Smooth muscle cell (in vitro differentiated cells): ENCODE measurements at regions not wholly inside any gene's neighbourhood (a gene's known extent, or its start where the extent isn't known, plus 50 kb on each side); places are given as distances from the start of the nearest gene placed in this dataset.
"Not testable (repeated sequence)": the region's sequence is repeated elsewhere in the genome, so short reads cannot be mapped to it uniquely, and the experiment has no call there.

Experiments used
- DNase-seq: peaks from one replicate; lab custom pipeline; 2025; ENCODE audit not compliant: unreplicated experiment; lab: John Stamatoyannopoulos, UW
- H2AFZ ChIP-seq: fragments of 200-600 bp; sonication (generic); 2 replicates; pipeline ENCODE4 v1.6.0; 2016; ENCODE audit warnings: antibody characterized with exemption, low read depth, mild to moderate bottlenecking
- H3F3A ChIP-seq: fragments of 200-600 bp; sonication (generic); 2 replicates; pipeline ENCODE4 v1.6.0; 2017; ENCODE audit warnings: antibody characterized with exemption, low read depth
- H3K27ac ChIP-seq: fragments of 200-600 bp; sonication (generic); 2 replicates; pipeline ENCODE4 v1.5.1; 2016; ENCODE audit warnings: low read depth, mild to moderate bottlenecking
- H3K27me3 ChIP-seq: fragments of 200-600 bp; sonication (generic); 2 replicates; pipeline ENCODE4 v1.6.1; 2016; ENCODE audit warnings: low read depth, mild to moderate bottlenecking
- H3K36me3 ChIP-seq: fragments of 200-600 bp; sonication (generic); 2 replicates; pipeline ENCODE4 v1.5.1; 2016; ENCODE audit warnings: low read depth
- H3K4me1 ChIP-seq: fragments of 200-600 bp; sonication (generic); 2 replicates; pipeline ENCODE4 v1.5.1; 2016; ENCODE audit warnings: low read depth
- H3K4me2 ChIP-seq: fragments of 200-600 bp; sonication (generic); 2 replicates; pipeline ENCODE4 v1.6.0; 2016; ENCODE audit warnings: mild to moderate bottlenecking
- H3K4me3 ChIP-seq: fragments of 200-600 bp; sonication (generic); 2 replicates; pipeline ENCODE4 v1.5.1; 2016; ENCODE audit warnings: mild to moderate bottlenecking
- H3K79me2 ChIP-seq: fragments of 200-600 bp; sonication (generic); 2 replicates; pipeline ENCODE4 v1.6.0; 2016; ENCODE audit warnings: low read depth, mild to moderate bottlenecking
- H3K9ac ChIP-seq: fragments of 200-600 bp; sonication (generic); 2 replicates; pipeline ENCODE4 v1.6.0; 2016; ENCODE audit warnings: low read depth
- H3K9me3 ChIP-seq: fragments of 200-600 bp; sonication (generic); replicated peaks from 2 replicates; pipeline ENCODE4 v1.5.1; 2016; ENCODE audit warnings: low read depth
- H4K20me1 ChIP-seq: fragments of 200-600 bp; sonication (generic); 2 replicates; pipeline ENCODE4 v1.6.0; 2016; ENCODE audit warnings: low read depth
- WGBS: methylation state at CpG from one replicate; pipeline ENCODE4 v1.1.7; 2016; ENCODE audit warnings: low lambda C conversion rate; 5-methylcytosine and 5-hydroxymethylcytosine counted together
- TF ChIP-seq, protein P1 (sequence below): fragments of 200-600 bp; sonication (generic); IDR thresholded peaks from 2 replicates; pipeline ENCODE4 v1.5.1; 2017; ENCODE audit warnings: borderline replicate concordance, mild to moderate bottlenecking, antibody characterized with exemption; ENCODE audit not compliant: insufficient read depth, poor library complexity, severe bottlenecking

DNA sequence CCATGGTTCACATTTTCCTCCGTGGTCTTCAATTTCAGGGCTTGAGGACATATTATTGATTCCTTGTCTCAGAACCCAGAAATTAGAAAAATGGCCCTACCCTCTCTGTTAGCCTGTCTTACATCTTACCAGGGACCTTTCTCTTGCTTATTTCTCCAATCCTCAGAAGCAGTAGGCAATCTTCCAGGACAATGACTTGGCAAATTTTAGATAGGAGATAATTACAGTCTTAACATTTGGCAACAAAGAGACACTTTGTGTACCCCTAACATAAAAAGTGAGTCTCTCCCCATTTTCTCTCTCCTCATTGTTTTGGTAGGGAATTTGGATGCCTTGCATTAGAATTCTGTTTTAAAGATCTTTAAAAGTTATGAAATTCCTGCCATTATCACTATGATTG, 778.1 kb upstream of the SLIT2 start:
- H2AFZ ChIP-seq, result no peak overlapping the region
- H3K9me3 ChIP-seq, result no peaks in the 10 kb centered on the region
- no peaks in the 10 kb centered on the region for H3K36me3 ChIP-seq
- no peak overlapping the region for H3K4me3 ChIP-seq
- H3F3A ChIP-seq, result no peaks in the 10 kb centered on the region
- H3K27me3 ChIP-seq, result no peaks in the 10 kb centered on the region
- no peaks in the 10 kb centered on the region for H4K20me1 ChIP-seq
- no peaks in the 10 kb centered on the region for H3K4me1 ChIP-seq
- no peak overlapping the region for H3K9ac ChIP-seq
- TF ChIP-seq, protein P1, sequence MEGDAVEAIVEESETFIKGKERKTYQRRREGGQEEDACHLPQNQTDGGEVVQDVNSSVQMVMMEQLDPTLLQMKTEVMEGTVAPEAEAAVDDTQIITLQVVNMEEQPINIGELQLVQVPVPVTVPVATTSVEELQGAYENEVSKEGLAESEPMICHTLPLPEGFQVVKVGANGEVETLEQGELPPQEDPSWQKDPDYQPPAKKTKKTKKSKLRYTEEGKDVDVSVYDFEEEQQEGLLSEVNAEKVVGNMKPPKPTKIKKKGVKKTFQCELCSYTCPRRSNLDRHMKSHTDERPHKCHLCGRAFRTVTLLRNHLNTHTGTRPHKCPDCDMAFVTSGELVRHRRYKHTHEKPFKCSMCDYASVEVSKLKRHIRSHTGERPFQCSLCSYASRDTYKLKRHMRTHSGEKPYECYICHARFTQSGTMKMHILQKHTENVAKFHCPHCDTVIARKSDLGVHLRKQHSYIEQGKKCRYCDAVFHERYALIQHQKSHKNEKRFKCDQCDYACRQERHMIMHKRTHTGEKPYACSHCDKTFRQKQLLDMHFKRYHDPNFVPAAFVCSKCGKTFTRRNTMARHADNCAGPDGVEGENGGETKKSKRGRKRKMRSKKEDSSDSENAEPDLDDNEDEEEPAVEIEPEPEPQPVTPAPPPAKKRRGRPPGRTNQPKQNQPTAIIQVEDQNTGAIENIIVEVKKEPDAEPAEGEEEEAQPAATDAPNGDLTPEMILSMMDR, result no peak
- DNase-seq, result no peak
- no peak overlapping the region for H3K27ac ChIP-seq
- 83% methylated on average over 1 of the region's 1 CpG for WGBS
- no peak overlapping the region for H3K4me2 ChIP-seq
- H3K79me2 ChIP-seq, result no peaks in the 10 kb centered on the region

DNA sequence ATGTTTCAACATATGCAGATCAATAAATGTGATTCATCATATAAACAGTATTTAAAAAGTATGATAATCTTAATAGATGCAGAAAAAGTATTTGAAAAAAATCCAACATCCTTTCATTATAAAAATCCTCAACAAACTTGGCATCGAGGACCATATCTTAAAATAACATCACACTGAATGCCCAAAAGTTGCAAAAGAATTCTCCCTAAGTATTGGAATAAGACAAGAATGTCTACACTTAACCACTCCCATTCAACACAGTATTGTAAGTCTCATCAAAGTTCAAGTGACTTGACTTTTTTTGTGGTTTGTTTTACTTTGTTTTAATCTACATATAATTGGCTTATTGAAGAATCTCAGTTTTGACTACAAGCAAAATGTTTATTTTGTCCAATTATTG, 779.0 kb upstream of the SLIT2 start:
- no peak overlapping the region for H3K4me3 ChIP-seq
- TF ChIP-seq, protein P1, result no peak
- no peaks in the 10 kb centered on the region for H3K79me2 ChIP-seq
- DNase-seq, result no peak
- H3F3A ChIP-seq, result no peaks in the 10 kb centered on the region
- H4K20me1 ChIP-seq, result no peaks in the 10 kb centered on the region
- H3K27ac ChIP-seq, result no peak overlapping the region
- H2AFZ ChIP-seq, result no peak overlapping the region
- H3K27me3 ChIP-seq, result no peaks in the 10 kb centered on the region
- no peak overlapping the region for H3K4me2 ChIP-seq
- H3K9ac ChIP-seq, result no peak overlapping the region
- no peaks in the 10 kb centered on the region for H3K4me1 ChIP-seq
- H3K9me3 ChIP-seq, result no peaks in the 10 kb centered on the region
- WGBS, result 89% methylated on average over 1 of the region's 1 CpG
- no peaks in the 10 kb centered on the region for H3K36me3 ChIP-seq

DNA sequence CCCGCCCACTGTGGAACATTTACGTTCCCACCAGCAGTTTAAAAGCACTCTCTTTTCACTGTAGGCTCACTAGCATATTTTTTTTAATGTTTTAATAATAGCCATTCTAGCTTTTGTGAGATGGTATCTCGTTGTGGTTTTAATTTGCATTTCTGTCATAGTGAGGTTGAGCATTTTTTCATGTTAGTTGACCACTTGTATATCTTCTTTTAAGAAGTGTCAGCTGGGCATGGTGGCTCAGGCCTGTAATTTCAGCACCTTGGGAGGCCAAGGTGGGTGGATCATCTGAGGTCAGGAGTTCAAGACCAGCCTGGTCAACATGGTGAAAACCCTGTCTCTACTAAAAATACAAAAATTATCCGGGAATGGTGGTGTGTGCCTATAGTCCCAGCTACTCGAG, 781.7 kb upstream of the SLIT2 start:
- not testable (repeated sequence) for H3K9ac ChIP-seq, DNase-seq, H3F3A ChIP-seq

DNA sequence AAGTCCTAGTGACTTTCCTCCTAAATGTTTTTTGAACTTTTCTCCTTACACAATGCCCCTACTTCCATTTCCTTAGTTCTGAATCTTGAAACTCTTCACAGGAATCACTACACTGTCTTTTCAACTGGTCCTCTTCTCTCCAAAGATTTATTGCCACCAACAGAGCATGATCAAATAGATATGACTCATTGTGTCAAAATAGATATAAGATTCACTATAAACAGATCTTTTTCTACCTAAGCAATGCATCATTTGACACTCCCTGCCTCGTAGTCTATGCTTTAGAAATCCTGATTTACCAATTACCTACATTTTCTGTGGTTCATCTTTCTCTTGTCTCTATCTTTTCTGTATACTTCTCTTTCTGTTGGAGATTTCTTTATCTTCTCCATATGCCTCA, 789.6 kb upstream of the SLIT2 start:
- no peak for DNase-seq
- no peak overlapping the region for H3K4me3 ChIP-seq
- no peaks in the 10 kb centered on the region for H3K9me3 ChIP-seq
- H3K4me1 ChIP-seq, result no peaks in the 10 kb centered on the region
- TF ChIP-seq, protein P1, result no peak
- no peak overlapping the region for H3K9ac ChIP-seq
- 88% methylated on average over 1 of the region's 1 CpG for WGBS
- H3K27ac ChIP-seq, result no peak overlapping the region
- H3K27me3 ChIP-seq, result no peaks in the 10 kb centered on the region
- no peaks in the 10 kb centered on the region for H4K20me1 ChIP-seq
- no peak overlapping the region for H2AFZ ChIP-seq
- no peaks in the 10 kb centered on the region for H3K36me3 ChIP-seq
- no peaks in the 10 kb centered on the region for H3K79me2 ChIP-seq
- no peak overlapping the region for H3K4me2 ChIP-seq
- no peaks in the 10 kb centered on the region for H3F3A ChIP-seq

More for the DNA sequence above, 781.7 kb upstream of the SLIT2 start:
- H3K79me2 ChIP-seq, H3K4me1 ChIP-seq, H3K4me3 ChIP-seq, H2AFZ ChIP-seq, H3K4me2 ChIP-seq, H3K36me3 ChIP-seq, H3K9me3 ChIP-seq, H3K27me3 ChIP-seq, H4K20me1 ChIP-seq, H3K27ac ChIP-seq: not testable (repeated sequence)
- WGBS, result 87% methylated on average over 5 of the region's 5 CpGs
